NCI-H1105 treated with DMSO at 0.1 percent for 48 hours (cell line): ENCODE measurements at regions not wholly inside any gene's neighbourhood (a gene's known extent, or its start where the extent isn't known, plus 50 kb on each side); places are given as distances from the start of the nearest gene placed in this dataset.
"Not testable (repeated sequence)": the region's sequence is repeated elsewhere in the genome, so short reads cannot be mapped to it uniquely, and the experiment has no call there.

Experiments used
- DNase-seq: peaks from one replicate; lab custom pipeline; 2025; lab: John Stamatoyannopoulos, UW

- no peak for DNase-seq
Observed at GRCh38 chr4:19033816-19034733, 1012.5 kb upstream of the LCORL start.

GRCh38 chr4:19030536-19030935, 1009.0 kb upstream of the LCORL start:
- no peak for DNase-seq

GRCh38 chr4:19030048-19030447, 1008.5 kb upstream of the LCORL start:
- DNase-seq = no peak

- no peak for DNase-seq
Observed at GRCh38 chr4:19026281-19026680, 1004.7 kb upstream of the LCORL start.

DNA sequence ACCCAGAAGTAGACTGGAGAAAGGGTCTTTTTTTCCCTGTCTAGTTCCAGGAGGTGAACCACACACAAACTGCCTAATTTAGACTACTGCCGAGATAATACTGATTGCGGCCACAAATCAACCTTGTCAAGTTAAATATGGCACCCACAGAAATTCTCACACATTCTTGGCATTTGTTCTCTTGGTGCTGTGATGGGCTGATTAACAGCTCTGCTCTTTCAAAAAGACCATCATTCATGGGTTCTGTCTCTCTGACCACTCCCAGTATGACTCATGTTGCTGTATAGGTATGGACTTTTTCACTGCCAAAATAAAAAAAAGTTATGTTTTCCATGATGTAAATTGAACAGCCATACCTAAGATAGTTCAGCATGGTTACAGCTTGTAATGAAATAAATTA, 1003.5 kb upstream of the LCORL start:
- DNase-seq = no peak

DNA sequence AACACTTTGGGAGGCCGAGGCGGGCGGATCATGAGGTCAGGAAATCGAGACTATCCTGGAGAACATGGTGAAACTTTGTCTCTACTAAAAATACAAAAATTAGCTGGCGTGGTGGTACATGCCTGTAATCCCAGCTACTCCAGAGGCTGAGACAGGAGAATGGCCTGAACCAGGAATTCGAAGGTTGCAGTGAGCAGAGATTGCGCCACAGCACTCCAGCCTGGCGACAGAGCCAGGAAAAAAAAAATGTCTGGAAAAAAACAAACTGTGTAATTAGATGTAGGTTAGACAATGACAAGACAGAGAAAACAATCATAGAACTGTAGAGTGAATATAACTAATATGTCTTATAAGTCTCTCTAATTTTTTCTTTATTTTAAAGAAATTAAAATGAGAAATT, 1002.5 kb upstream of the LCORL start:
- no peak for DNase-seq

DNA sequence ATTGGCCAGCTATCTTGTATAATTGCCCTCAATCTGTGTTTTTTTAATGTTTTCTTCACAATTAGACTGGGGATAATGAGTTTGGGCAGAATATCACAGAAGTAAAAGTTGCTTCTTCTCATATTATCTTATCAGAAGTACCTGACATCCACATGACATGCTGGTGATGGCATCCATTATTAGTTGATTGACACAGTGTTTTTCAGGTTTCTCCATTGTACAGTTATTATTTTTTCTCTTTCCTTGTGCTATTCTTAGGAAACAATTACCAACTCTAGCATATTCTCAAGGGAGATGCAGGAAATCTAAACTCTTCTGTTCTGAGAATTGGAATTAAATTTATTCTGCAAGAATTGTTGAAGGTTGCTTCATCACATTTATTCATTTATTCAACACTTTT, 1000.1 kb upstream of the LCORL start:
- DNase-seq = no peak

DNA sequence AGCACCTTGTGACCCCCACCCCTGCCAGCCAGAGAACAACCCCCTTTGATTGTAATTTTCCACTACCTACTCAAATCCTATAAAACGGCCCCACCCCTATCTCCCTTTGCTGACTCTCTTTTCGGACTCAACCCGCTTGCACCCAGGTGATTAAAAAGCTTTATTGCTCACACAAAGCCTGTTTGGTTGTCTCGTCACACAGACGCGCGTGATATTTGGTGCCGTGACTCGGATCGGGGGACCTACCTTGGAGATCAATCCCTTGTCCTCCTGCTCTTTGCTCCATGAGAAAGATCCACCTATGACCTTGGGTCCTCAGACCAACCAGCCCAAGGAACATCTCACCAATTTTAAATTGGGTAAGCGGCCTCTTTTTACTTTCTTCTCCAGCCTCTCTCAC, 995.0 kb upstream of the LCORL start:
- DNase-seq = not testable (repeated sequence)

DNA sequence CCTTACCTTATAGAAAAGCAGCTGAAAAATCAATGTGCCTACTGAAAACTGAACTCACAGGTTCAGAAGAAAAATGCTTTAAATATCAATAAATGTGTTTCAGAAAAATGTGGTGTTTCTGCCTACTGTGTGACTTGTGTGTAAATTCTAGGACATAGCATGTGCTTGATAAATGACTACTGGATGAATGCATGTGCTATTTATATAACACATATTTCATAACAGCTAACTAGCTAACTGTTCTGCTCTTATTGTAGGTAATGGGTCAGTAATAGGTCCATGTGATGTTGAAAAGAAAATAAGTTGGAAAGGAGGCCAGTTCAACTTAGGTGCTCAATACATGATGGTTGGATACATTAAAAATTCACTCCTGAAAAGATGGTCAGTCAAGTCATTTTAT, 993.0 kb upstream of the LCORL start:
- no peak for DNase-seq

DNA sequence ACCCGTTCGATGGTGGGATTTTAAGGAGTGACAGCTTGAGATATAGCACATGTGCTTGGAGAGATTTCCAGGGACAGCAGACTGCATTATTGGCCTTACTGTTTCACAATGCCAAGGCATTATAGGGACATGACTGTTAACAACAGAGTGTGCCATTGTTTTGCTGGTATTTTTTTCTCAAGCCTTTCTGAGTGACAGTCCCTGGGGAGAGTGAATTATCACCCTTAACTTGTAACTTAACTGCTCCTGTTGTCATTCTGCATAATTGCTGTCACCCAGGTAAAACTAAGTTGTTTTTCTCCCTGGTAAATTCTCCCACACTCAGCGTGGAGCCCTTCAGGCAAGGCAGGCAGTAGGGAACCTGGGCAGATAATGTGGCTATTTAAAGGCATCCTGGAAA, 989.2 kb upstream of the LCORL start:
- DNase-seq = no peak

- no peak for DNase-seq
Observed at GRCh38 chr4:19009881-19010280, 988.3 kb upstream of the LCORL start.

DNA sequence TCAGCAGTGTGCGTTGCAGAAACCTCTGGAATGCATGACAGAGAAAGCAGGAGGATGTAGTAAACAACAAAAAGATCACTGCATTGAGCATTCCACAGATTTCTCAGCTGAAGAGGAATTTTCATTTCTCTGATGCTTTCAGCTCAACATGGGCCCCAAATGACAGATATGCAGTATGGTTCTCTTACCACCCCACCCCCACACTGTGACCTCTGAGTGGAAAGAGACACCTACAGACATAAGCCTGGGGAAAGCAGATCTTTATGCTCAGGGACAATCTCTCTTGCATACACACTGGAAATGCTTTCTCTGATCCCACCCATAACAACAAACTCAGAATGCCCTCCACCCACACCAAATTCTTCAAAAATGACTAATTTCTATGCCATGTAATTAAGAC, 983.7 kb upstream of the LCORL start:
- DNase-seq = no peak

DNA sequence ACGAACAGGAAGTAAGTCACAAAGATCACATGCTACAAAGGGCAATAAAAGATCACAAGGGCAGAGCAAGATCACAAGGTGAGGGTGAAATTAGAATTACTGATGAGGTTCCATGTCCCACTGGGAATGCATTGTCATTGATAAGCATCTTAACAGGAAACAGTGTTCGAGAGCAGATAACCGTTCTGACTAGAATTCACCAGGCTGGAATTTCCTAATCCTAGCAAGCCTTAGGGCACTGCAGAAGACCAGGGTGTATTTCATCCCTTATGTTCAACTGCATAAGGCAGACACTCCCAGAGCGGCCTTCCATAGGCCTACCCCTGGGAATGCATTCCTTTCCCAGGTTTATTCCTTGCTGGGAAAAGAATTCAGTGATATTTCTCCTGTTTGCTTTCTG, 980.6 kb upstream of the LCORL start:
- no peak for DNase-seq

DNA sequence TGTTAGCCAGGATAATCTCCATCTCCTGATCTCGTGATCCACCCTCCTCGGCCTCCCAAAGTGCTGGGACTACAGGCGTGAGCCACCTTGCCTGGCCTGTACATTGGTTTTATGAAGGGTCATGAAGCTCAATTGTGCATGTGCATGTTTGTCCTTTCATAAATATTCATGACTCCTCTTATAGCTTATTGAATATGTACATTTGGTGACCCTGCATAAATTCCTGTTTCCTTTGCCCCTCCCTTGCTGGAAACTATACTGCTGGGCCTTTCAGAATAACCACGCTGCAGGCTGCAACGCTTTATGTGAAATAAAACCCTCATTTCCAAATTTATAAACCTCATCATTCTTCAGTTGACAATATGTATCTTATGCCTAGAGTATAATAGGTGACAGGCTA, 978.0 kb upstream of the LCORL start:
- DNase-seq = no peak

DNA sequence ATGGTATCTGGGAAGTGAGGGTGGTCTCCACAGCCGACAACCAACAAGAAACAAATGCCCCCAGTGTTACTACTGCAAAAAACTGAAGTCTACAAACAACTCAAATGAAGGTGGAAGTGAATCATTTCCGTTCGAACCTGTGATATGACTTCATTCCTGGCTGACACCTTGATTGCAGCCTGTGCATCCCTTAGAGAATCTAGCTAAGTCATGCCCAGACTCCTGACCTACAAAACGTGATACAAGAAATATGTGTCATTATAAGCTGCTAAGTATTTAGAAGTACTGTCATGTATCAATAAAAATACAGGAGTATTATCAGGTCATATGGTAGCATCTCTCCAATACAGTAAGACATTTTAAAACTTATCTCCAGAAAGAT, 959.7 kb upstream of the LCORL start:
- no peak for DNase-seq

- no peak for DNase-seq
Observed at GRCh38 chr4:18980516-18981233, 959.1 kb upstream of the LCORL start.

- no peak for DNase-seq
Observed at GRCh38 chr4:18976884-18977283, 955.3 kb upstream of the LCORL start.

- no peak for DNase-seq
Observed at GRCh38 chr4:18975916-18976808, 954.6 kb upstream of the LCORL start.

DNA sequence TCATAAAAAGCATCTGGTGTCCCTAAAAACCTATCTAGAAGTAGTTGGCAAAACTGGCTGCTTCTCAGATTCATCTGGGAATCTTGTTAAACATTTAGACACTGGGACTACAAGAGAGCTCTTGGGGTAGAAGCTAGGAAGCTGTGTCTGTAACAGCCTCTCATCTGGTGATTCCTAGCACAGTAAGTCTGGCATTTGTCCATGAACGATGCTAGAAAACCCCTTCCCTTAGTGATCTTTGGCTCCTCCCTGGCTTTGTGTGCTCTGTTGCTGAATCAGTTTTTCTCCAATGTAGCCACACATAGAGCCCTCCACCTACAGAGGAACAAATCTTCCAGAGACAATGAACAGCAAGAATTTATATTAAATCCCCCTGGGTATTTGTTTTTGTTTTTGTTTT, 951.7 kb upstream of the LCORL start:
- DNase-seq = no peak

GRCh38 chr4:18961879-18962278, 940.3 kb upstream of the LCORL start:
- DNase-seq = no peak

DNA sequence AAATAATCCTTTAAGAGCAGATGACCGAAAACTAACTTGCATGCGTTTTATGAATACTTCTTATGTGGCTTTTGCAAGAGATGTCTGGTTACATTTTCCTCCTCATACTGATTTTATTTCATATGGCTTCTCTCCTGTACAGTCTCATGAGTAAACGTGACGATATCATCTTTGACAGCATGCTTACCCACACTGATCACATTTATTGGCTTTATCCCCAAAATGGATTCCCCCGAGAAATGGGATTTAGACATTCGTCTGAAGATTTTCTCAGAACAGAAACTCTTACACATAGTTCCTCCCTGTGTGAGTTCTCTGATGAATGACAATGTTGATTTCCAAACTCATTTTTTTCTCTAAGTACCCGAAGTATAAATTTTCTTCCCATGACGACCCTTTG, 939.7 kb upstream of the LCORL start:
- no peak for DNase-seq

GRCh38 chr4:18957716-18958115, 936.2 kb upstream of the LCORL start:
- no peak for DNase-seq

DNA sequence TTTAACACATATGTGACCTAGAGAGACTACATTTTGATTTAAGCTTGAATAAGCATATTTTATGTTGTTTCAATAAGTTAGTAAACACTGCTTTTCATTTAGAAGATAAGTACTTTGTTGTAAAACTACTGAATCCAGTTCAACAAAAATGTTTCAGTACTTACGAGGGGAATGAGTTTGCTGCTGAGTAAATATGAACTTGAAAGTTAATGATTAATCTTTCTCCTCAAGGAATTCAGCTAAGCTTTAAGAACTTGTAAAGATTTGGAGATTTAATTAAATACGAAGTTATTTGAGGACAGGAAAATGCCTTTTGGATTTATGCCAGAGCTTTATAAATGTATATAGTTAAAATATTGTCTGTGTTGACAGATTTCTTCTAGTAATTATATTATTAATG, 933.0 kb upstream of the LCORL start:
- no peak for DNase-seq
